Heart right ventricle (tissue), 16 donors: ENCODE measurements at regions not wholly inside any gene's neighbourhood (a gene's known extent, or its start where the extent isn't known, plus 50 kb on each side); places are given as distances from the start of the nearest gene placed in this dataset.
"Not testable (repeated sequence)": the region's sequence is repeated elsewhere in the genome, so short reads cannot be mapped to it uniquely, and the experiment has no call there.

Experiments used
- ATAC-seq, 8 donors: fragments of 200-7000 bp; cut with Tn5 transposase; one replicate each; pipeline ENCODE4 v1.9.1; 2020; ENCODE audit warnings: mild to moderate bottlenecking in 8 of 8, moderate library complexity in 8 of 8, moderate number of reproducible peaks in 1 of 8
- DNase-seq, 2 donors: peaks; one replicate each; pipeline ENCODE4 v3.0.0-alpha.2; 2020
- H3K27ac ChIP-seq, 10 donors: fragments of 200-600 bp; sonication (generic) in 2 of 10; one replicate each; pipeline versions ENCODE4 v1.5.0 to v1.8.0; 2020 to 2022; ENCODE audit warnings: mild to moderate bottlenecking in 3 of 10
- H3K27me3 ChIP-seq, 7 donors: fragments of 200-600 bp; one replicate each; pipeline ENCODE4 v1.8.0; 2021 to 2022; ENCODE audit warnings: mild to moderate bottlenecking in 2 of 7
- H3K36me3 ChIP-seq, 9 donors: fragments of 200-600 bp; sonication (generic) in 1 of 9; one replicate each; pipeline versions ENCODE4 v1.5.0 to v1.8.0; 2020 to 2022; ENCODE audit warnings: mild to moderate bottlenecking in 2 of 9
- H3K4me1 ChIP-seq, 9 donors: fragments of 200-600 bp; sonication (generic) in 1 of 9; one replicate each; pipeline versions ENCODE4 v1.5.0 to v1.8.0; 2020 to 2022; ENCODE audit warnings: mild to moderate bottlenecking in 4 of 9
- H3K4me3 ChIP-seq, 10 donors: fragments of 200-600 bp; sonication (generic) in 2 of 10; one replicate each; pipeline versions ENCODE4 v1.5.0 to v1.8.0; 2020 to 2022; ENCODE audit warnings: mild to moderate bottlenecking in 7 of 10, moderate library complexity in 2 of 10
- H3K9me3 ChIP-seq, 11 donors: fragments of 200-600 bp in 10 of 11; sonication (generic) in 2 of 11; one replicate each; pipeline versions ENCODE4 v1.5.0 to v1.8.0; 2013 to 2022; ENCODE audit warnings: mild to moderate bottlenecking in 2 of 11, control low read depth in 1 of 11, moderate library complexity in 1 of 11
- WGBS, 2 donors: extraction: QIAGEN DNeasy Blood & Tissue Kit; methylation state at CpG; one replicate each; pipeline ENCODE4 v1.1.7; 2013; ENCODE audit warnings: inconsistent platforms in 1 of 2; 5-methylcytosine and 5-hydroxymethylcytosine counted together
- intact Hi-C, 10 donors: fragments of 100-400 bp; cut with DNase I; formaldehyde crosslinking; loops; one replicate each; pipeline versions ENCODE4 v1.11.1 to v1.14.2; 2022
- TF ChIP-seq, protein P1 (sequence below), 9 donors: fragments of 200-600 bp; sonication (generic) in 2 of 9; IDR thresholded peaks; one replicate each; pipeline versions ENCODE4 v1.5.0 to v1.8.0; 2021 to 2022; ENCODE audit warnings: antibody characterized with exemption in 9 of 9, mild to moderate bottlenecking in 5 of 9, moderate library complexity in 1 of 9
- donor health status: Arrhythmogenic right ventricular cardiomyopathy.
- donor health status: ischemic (EF 13 %, LVEDD 7.1; RV severe dilation, severe dysfunction).
- donor health status: healthy with polysubstance abuse.
- donor health status: DM: no; HTN: yes; CAD: no.
- donor health status: DM: no; HTN: no; CAD: no.
- donor health status: ischemic (EF 25% LVEDD 6.9; RV normal size, moderate dysfunction).
- donor health status: ischemic (EF 25% LVEDD 5.7; RV mildly dilated, moderate dysfunction).
- donor health status: healthy.
- donor health status: DM: yes; HTN: yes; CAD: no.
- donor health status: Ischemic cardiomyopathy.
- donor health status: ischemic (EF 35%, LVEDD 5.7; RV mildly dilated, moderate dysfunction).
- donor health status: nonischemic (EF 11% LVEDD 7.7; RV severe dilation, severe dysfunction).
- donor health status: DM: yes; HTN: yes; CAD: no.
- donor health status: PGD.
- donor health status: ischemic (EF 29% LVEDD 5.4; RV normal size, mild dysfunction).
- donor health status: nonischemic (EF 23%, LVEDD 6.1; RV moderate dilation, normal function).

DNA sequence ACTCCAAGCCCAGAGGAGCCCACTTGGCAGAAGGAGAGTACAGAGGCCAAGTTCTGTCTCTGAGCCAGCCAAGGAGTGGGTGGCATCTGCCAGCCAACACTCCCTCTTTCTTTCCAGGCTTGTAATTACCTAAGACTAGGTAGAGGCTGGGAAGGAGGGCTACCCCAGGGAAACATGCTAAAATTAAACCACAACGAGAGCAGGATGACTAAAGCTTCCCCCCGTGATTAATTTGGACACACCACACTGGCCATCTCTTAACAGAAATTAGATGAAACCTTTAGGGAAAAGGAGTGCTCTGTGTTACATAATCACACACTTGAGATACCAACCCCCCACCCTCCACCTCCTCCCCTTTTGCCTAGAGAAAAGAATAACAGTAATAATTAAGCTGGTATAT lies 102.1 kb upstream of the ZC3H12A start:
- ATAC-seq, result no peak
- intact Hi-C loops, result no loop called here
- DNase-seq, result no peak
- Histone ChIP-seq H3K36me3 (no peaks in the 10 kb centered on the region), H3K27ac (no peak overlapping the region), H3K27me3 (peaks cover 0 to 13% (median 0%) of the 10 kb centered on the region in 7 donors), H3K9me3 (peaks cover 0 to 20% (median 0%) of the 10 kb centered on the region in 11 donors), H3K4me1 (no peaks in the 10 kb centered on the region), H3K4me3 (no peak overlapping the region)
- TF ChIP-seq, protein P1, sequence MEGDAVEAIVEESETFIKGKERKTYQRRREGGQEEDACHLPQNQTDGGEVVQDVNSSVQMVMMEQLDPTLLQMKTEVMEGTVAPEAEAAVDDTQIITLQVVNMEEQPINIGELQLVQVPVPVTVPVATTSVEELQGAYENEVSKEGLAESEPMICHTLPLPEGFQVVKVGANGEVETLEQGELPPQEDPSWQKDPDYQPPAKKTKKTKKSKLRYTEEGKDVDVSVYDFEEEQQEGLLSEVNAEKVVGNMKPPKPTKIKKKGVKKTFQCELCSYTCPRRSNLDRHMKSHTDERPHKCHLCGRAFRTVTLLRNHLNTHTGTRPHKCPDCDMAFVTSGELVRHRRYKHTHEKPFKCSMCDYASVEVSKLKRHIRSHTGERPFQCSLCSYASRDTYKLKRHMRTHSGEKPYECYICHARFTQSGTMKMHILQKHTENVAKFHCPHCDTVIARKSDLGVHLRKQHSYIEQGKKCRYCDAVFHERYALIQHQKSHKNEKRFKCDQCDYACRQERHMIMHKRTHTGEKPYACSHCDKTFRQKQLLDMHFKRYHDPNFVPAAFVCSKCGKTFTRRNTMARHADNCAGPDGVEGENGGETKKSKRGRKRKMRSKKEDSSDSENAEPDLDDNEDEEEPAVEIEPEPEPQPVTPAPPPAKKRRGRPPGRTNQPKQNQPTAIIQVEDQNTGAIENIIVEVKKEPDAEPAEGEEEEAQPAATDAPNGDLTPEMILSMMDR (IDR thresholded peaks at IDR 0.05), result no peak
- 55 to 68% methylated on average over 2 of the region's 2 CpGs for WGBS, 2 donors

GRCh38 chr1:37372711-37373110 lies 101.7 kb upstream of the ZC3H12A start:
- H3K27ac ChIP-seq, result no peak overlapping the region
- peaks cover 0 to 9% (median 0%) of the 10 kb centered on the region in 7 donors for H3K27me3 ChIP-seq
- TF ChIP-seq, protein P1 (IDR thresholded peaks at IDR 0.05), result no peak
- no peak overlapping the region for H3K4me3 ChIP-seq
- intact Hi-C loops, result no loop called here
- H3K4me1 ChIP-seq, result no peaks in the 10 kb centered on the region
- H3K36me3 ChIP-seq, result no peaks in the 10 kb centered on the region
- DNase-seq (no peak), ATAC-seq (no peak)
- H3K9me3 ChIP-seq, result peaks cover 0 to 20% (median 0%) of the 10 kb centered on the region in 11 donors
- 77 to 81% methylated on average over 13 of the region's 13 CpGs for WGBS, 2 donors

DNA sequence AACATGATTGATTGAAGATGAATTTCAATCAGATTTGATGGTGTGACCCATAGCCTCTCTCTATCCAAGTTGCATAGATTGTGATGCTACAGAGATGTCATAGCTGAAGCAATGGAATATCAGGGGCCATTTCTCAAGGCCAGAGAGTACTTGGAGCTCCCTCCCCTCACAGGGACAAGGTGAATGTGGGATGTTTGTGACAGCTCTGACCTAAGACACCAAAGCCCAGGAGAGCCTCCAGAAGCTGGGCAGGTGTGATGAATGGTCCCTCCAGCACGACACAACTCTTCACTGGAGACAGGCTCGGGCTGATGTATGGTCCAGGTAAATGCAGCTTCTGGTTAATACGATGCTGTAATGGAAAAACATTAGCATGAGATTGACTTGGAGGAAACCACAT lies 101.0 kb upstream of the ZC3H12A start:
- Histone ChIP-seq H3K4me1 (no peaks in the 10 kb centered on the region), H3K27ac (no peak overlapping the region), H3K4me3 (no peak overlapping the region), H3K27me3 (peaks cover 0 to 7% (median 0%) of the 10 kb centered on the region in 7 donors), H3K9me3 (peaks cover 0 to 20% (median 0%) of the 10 kb centered on the region in 11 donors), H3K36me3 (no peaks in the 10 kb centered on the region)
- 71 to 73% methylated on average over 3 of the region's 3 CpGs for whole genome bisulfite sequencing, 2 donors
- intact Hi-C loops, result no loop called here
- DNase-seq (no peak), ATAC-seq (no peak)
- TF ChIP-seq, protein P1 (IDR thresholded peaks at IDR 0.05), result no peak

DNA sequence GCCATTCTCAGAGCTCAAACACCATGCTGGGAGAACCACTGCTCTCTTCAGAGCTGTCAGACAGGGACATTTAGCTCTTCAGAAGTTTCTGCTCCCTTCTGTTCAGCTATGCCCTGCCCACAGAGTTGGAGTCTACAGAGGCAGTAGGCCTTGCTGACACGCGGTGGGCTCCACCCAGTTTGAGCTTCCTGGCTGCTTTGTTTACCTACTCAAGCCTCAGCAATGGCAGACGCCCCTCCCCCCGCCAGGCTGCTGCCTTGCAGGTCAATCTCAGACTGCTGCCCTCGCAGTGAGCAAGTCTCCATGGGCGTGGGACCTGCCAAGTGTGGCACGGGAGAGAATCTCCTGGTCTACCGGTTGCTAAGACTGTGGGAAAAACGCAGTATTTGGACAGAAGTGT lies 93.8 kb upstream of the ZC3H12A start:
- intact Hi-C loops, result not testable (repeated sequence)

DNA sequence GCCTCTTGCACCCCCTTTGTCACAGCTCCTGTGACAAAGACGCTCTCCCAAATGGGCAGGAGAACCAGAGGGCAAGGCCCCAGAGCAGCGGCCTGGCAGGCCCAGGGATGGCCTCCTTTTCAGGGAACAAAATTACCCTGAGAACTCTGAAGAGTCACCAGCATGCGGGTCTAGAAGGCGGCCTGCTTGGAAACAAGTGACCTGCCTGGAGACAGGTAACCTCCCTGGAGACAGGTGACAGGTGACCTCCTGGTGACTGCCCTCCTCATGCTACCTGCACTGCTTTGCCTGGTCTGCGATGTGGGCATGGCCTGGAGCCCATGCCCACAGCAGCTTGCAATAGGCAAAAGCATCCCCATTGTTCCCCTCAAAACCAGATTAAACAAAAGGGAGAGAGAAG lies 86.5 kb upstream of the ZC3H12A start:
- H3K4me1 ChIP-seq, result no peaks in the 10 kb centered on the region
- H3K27me3 ChIP-seq, result peaks cover 0 to 51% (median 39%) of the 10 kb centered on the region in 7 donors
- ATAC-seq (no peak), DNase-seq (no peak)
- intact Hi-C loops, result no loop called here
- H3K4me3 ChIP-seq, result no peak overlapping the region
- TF ChIP-seq, protein P1 (IDR thresholded peaks at IDR 0.05), result no peak
- H3K36me3 ChIP-seq, result no peaks in the 10 kb centered on the region
- no peaks in the 10 kb centered on the region for H3K9me3 ChIP-seq
- H3K27ac ChIP-seq, result no peak overlapping the region
- WGBS, 2 donors, result 81 to 84% methylated on average over 5 of the region's 5 CpGs

More for the DNA sequence above, 93.8 kb upstream of the ZC3H12A start:
- H3K27me3 ChIP-seq, result peaks cover 0 to 41% (median 26%) of the 10 kb centered on the region in 7 donors
- DNase-seq, H3K4me1 ChIP-seq, H3K4me3 ChIP-seq, ATAC-seq, H3K27ac ChIP-seq, H3K36me3 ChIP-seq: not testable (repeated sequence)
- peaks cover 0 to 11% (median 0%) of the 10 kb centered on the region in 11 donors for H3K9me3 ChIP-seq
- 51 to 55% methylated on average over 9 of the region's 9 CpGs for WGBS, 2 donors
